Urinary bladder (tissue), 3 donors: ENCODE measurements at regions not wholly inside any gene's neighbourhood (a gene's known extent, or its start where the extent isn't known, plus 50 kb on each side); places are given as distances from the start of the nearest gene placed in this dataset.

Source experiments
- DNase-seq: peaks from one replicate; pipeline ENCODE4 v3.0.0-alpha.2; 2015; ENCODE audit errors: extremely low spot score
- H3K27ac ChIP-seq: one replicate; pipeline ENCODE4 v1.5.1; 2013; ENCODE audit warnings: low read depth, mild to moderate bottlenecking, moderate library complexity
- H3K36me3 ChIP-seq: one replicate; pipeline ENCODE4 v1.6.1; 2013; ENCODE audit warnings: mild to moderate bottlenecking, moderate library complexity; ENCODE audit not compliant: insufficient read depth
- H3K4me1 ChIP-seq: one replicate; pipeline ENCODE4 v1.6.1; 2013; ENCODE audit warnings: mild to moderate bottlenecking, moderate library complexity; ENCODE audit not compliant: insufficient read depth
- H3K4me3 ChIP-seq: one replicate; pipeline ENCODE4 v1.5.1; 2013; ENCODE audit warnings: low read depth, low read length
- WGBS: extraction: QIAGEN DNeasy Blood & Tissue Kit; methylation state at CpG from one replicate; pipeline ENCODE4 v1.1.7; 2013; 5-methylcytosine and 5-hydroxymethylcytosine counted together
- donor health status: healthy with polysubstance abuse.
- donor health status: healthy.

GRCh38 chr20:51193066-51193772 lies 170.3 kb upstream of the KCNG1 start:
- H3K4me3 ChIP-seq, result no peak overlapping the region
- WGBS, result 80% methylated on average over 16 of the region's 16 CpGs
- H3K36me3 ChIP-seq, result no peaks in the 10 kb centered on the region
- no peaks in the 10 kb centered on the region for H3K4me1 ChIP-seq
- no peak overlapping the region for H3K27ac ChIP-seq
- no peak for DNase-seq

GRCh38 chr20:51190783-51191180 lies 167.9 kb upstream of the KCNG1 start:
- Histone ChIP-seq H3K27ac (no peak overlapping the region), H3K36me3 (no peaks in the 10 kb centered on the region), H3K4me3 (no peak overlapping the region), H3K4me1 (no peaks in the 10 kb centered on the region)
- 79% methylated on average over 12 of the region's 12 CpGs for WGBS
- no peak for DNase-seq

GRCh38 chr20:51189814-51190782 lies 167.2 kb upstream of the KCNG1 start:
- no peak overlapping the region for H3K4me3 ChIP-seq
- H3K27ac ChIP-seq, result no peak overlapping the region
- 85% methylated on average over 12 of the region's 12 CpGs for WGBS
- H3K36me3 ChIP-seq, result no peaks in the 10 kb centered on the region
- H3K4me1 ChIP-seq, result no peaks in the 10 kb centered on the region
- DNase-seq, result no peak

- no peaks in the 10 kb centered on the region for H3K4me1 ChIP-seq
- H3K36me3 ChIP-seq, result no peaks in the 10 kb centered on the region
- DNase-seq, result no peak
- no peak overlapping the region for H3K27ac ChIP-seq
- no peak overlapping the region for H3K4me3 ChIP-seq
- 85% methylated on average over 10 of the region's 10 CpGs for WGBS
Measured at GRCh38 chr20:51188941-51189340, 166.0 kb upstream of the KCNG1 start.

GRCh38 chr20:51187261-51187660 lies 164.4 kb upstream of the KCNG1 start:
- 32% methylated on average over 9 of the region's 9 CpGs for WGBS
- no peak for DNase-seq
- no peaks in the 10 kb centered on the region for H3K36me3 ChIP-seq

GRCh38 chr20:51185861-51186260 lies 163.0 kb upstream of the KCNG1 start:
- Histone ChIP-seq H3K27ac (no peak overlapping the region), H3K4me1 (no peaks in the 10 kb centered on the region), H3K36me3 (no peaks in the 10 kb centered on the region), H3K4me3 (no peak overlapping the region)
- DNase-seq, result no peak
- WGBS, result 78% methylated on average over 4 of the region's 4 CpGs

More at GRCh38 chr20:51187261-51187660, 164.4 kb upstream of the KCNG1 start:
- Histone ChIP-seq H3K4me1 (no peaks in the 10 kb centered on the region), H3K27ac (no peak overlapping the region), H3K4me3 (no peak overlapping the region)

- Histone ChIP-seq H3K4me3 (no peak overlapping the region), H3K27ac (no peak overlapping the region), H3K36me3 (no peaks in the 10 kb centered on the region), H3K4me1 (no peaks in the 10 kb centered on the region)
- 96% methylated on average over 3 of the region's 3 CpGs for WGBS
- no peak for DNase-seq
Measured at GRCh38 chr20:51185277-51185676, 162.4 kb upstream of the KCNG1 start.

DNA sequence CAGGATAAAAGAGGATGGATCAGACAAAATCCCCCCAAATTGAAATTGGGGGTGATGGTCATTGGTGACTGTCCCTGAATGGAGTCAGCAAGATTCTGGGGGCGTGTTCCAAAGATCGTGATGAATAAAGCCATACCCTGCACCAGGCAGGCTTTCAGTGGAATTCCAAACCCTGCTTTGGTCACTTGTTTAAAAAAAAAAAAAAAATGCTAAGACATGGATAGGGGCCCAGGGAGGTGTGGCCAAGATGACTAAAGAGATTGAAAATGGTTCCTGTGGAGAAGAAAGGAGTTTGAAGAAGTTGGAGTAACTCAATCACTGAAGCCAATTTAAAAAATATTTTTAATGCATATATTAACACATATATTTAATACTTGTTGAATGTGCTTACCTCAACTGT lies 161.4 kb upstream of the KCNG1 start:
- WGBS, result 67% methylated on average over 2 of the region's 2 CpGs

GRCh38 chr20:51183451-51183850 lies 160.5 kb upstream of the KCNG1 start:
- Histone ChIP-seq H3K27ac (no peak overlapping the region), H3K4me1 (no peaks in the 10 kb centered on the region), H3K36me3 (no peaks in the 10 kb centered on the region), H3K4me3 (no peak overlapping the region)
- no peak for DNase-seq
- WGBS, result 95% methylated on average over 1 of the region's 1 CpG

More for the DNA sequence above, 161.4 kb upstream of the KCNG1 start:
- Histone ChIP-seq H3K4me3 (no peak overlapping the region), H3K36me3 (no peaks in the 10 kb centered on the region), H3K27ac (no peak overlapping the region), H3K4me1 (no peaks in the 10 kb centered on the region)
- no peak for DNase-seq

DNA sequence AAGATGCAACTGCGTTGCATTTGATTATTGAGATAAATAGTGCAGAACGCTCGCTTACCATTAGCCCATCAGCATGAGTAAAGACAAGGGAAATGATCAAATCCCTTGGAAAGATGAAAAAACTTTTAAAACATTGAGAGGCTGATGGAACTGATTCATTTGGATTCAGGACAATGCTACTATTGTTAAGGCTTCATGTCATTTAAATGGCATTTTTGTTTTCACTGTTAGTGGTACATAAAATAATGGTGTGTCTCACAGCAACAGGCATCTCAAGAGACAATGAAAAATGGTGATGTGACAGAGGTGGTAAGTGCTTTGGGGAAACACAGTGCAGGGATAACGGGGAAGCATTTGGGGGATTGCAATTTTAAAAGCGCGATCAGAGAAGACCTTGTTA lies 159.7 kb upstream of the KCNG1 start:
- Histone ChIP-seq H3K27ac (no peak overlapping the region), H3K4me1 (no peaks in the 10 kb centered on the region), H3K36me3 (no peaks in the 10 kb centered on the region), H3K4me3 (no peak overlapping the region)
- no peak for DNase-seq
- WGBS, result 86% methylated on average over 6 of the region's 6 CpGs

GRCh38 chr20:51178153-51178552 lies 155.2 kb upstream of the KCNG1 start:
- no peaks in the 10 kb centered on the region for H3K36me3 ChIP-seq
- H3K4me1 ChIP-seq, result no peaks in the 10 kb centered on the region
- 72% methylated on average over 3 of the region's 3 CpGs for WGBS
- H3K27ac ChIP-seq, result no peak overlapping the region
- no peak for DNase-seq
- H3K4me3 ChIP-seq, result no peak overlapping the region

- Histone ChIP-seq H3K4me3 (no peak overlapping the region), H3K4me1 (no peaks in the 10 kb centered on the region), H3K27ac (no peak overlapping the region), H3K36me3 (no peaks in the 10 kb centered on the region)
- DNase-seq, result no peak
- WGBS, result 28% methylated on average over 3 of the region's 3 CpGs
Measured at GRCh38 chr20:51176876-51177275, 154.0 kb upstream of the KCNG1 start.

DNA sequence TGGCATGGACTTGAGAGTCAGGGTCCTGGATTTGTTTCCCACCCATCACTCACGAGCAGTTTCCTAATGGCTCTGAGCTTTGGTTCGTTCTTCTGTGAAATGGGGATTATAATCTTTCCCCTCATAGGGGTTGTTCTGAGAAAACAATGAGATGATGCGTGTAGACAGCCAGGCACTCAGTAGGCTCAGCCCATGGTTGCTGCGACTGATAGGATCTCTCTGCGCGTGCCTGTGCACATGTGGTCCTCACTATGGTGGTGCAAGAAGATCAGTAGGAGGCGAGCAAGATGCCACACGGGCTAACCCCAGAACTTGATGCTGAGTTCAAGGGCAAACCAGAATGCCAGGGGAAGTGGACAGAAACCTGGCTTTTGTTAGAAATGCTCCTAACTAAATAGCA lies 153.5 kb upstream of the KCNG1 start:
- Histone ChIP-seq H3K4me1 (no peaks in the 10 kb centered on the region), H3K27ac (no peak overlapping the region), H3K4me3 (no peak overlapping the region), H3K36me3 (no peaks in the 10 kb centered on the region)
- WGBS, result 86% methylated on average over 8 of the region's 8 CpGs
- DNase-seq, result no peak

GRCh38 chr20:51175724-51176123 lies 152.8 kb upstream of the KCNG1 start:
- Histone ChIP-seq H3K27ac (no peak overlapping the region), H3K4me1 (no peaks in the 10 kb centered on the region)
- 87% methylated on average over 5 of the region's 5 CpGs for WGBS

More at GRCh38 chr20:51175724-51176123, 152.8 kb upstream of the KCNG1 start:
- H3K4me3 ChIP-seq, result no peak overlapping the region
- H3K36me3 ChIP-seq, result no peaks in the 10 kb centered on the region
- DNase-seq, result no peak
